ENCODE measurements at regions not wholly inside any gene's neighbourhood (a gene's known extent, or its start where the extent isn't known, plus 50 kb on each side); places are given as distances from the start of the nearest gene placed in this dataset.

DNA sequence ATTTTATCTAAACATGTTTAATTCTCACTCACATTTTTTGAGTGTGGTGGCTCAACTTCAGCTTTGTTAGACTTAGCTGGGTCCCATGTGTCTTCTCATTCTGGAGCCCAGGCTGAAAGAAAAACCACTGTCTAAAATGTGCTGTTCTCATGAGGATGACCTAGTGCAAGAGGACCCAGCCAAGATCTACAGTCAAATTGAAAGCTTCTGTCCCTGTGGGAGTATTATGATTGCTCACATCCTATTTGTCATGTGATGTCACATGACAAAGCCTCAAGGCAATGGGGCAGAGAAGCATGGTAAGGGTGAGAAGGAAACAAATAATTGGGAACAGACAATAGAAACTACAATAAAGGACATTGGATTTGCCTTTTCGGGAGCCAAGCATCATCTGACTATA lies 113.4 kb upstream of the ASTN2 start:
- no peak for ATAC-seq
- H3K27ac Mint-ChIP-seq: no peak overlapping the region

DNA sequence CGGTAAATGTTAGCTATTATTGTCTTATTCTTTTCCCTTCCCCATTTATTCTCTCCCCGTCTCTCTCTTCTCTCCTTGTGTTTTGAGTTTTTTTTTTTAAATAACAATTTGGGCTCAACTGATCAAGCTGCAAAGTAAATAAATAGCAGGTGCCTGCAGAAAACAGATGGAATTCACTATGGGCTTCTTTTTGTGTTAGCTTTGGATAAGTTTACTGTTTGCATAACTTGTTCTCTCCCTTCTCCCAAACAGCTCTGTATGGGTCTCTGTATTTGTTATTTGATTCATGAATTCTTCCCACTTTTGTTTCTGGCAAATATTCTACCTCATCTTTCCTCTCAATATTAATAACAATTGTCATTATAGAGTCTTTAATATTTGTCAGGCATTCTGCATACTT lies 111.8 kb upstream of the ASTN2 start:
- Mint-ChIP-seq H3K9me3 (no peaks in the 10 kb centered on the region), H3K27me3 (no peaks in the 10 kb centered on the region), H3K27ac (no peak overlapping the region), H3K4me1 (no peaks in the 10 kb centered on the region), H3K36me3 (no peaks in the 10 kb centered on the region), H3K4me3 (no peak overlapping the region)
- no peak for ATAC-seq

More for the DNA sequence above, 113.4 kb upstream of the ASTN2 start:
- H3K4me1 Mint-ChIP-seq: no peaks in the 10 kb centered on the region
- H3K4me3 Mint-ChIP-seq: no peak overlapping the region
- H3K36me3 Mint-ChIP-seq: no peaks in the 10 kb centered on the region
- no peaks in the 10 kb centered on the region for H3K27me3 Mint-ChIP-seq
- H3K9me3 Mint-ChIP-seq: no peaks in the 10 kb centered on the region

GRCh38 chr9:117523531-117524153 lies 108.8 kb upstream of the ASTN2 start:
- Mint-ChIP-seq H3K9me3 (peaks cover 6% of the 10 kb centered on the region), H3K27ac (no peak overlapping the region), H3K27me3 (no peaks in the 10 kb centered on the region), H3K4me3 (no peak overlapping the region), H3K36me3 (no peaks in the 10 kb centered on the region), H3K4me1 (no peaks in the 10 kb centered on the region)
- no peak for ATAC-seq

DNA sequence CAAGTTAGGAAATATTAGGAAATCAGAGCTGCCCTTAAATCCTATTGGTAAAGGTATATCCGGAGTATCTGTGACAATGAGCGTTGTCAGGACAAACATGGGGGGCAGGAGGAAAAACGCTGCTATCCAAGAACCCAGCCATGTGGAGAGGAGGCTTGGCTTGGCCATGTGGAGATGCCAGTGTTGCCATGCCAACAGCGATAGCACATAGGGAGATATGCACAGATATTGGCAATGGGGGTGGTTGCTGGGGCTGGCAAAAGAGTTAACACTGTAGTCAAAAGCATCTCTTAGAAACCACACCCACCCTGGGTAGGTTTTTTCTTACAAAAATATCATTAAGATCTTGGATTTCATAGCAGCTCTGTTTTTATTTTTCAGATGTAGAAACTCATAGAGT lies 106.4 kb upstream of the ASTN2 start:
- ATAC-seq: no peak
- Mint-ChIP-seq H3K27me3 (no peaks in the 10 kb centered on the region), H3K36me3 (no peaks in the 10 kb centered on the region), H3K4me3 (no peak overlapping the region), H3K4me1 (no peaks in the 10 kb centered on the region), H3K27ac (no peak overlapping the region), H3K9me3 (peaks cover 9% of the 10 kb centered on the region)

GRCh38 chr9:117516676-117517632 lies 102.1 kb upstream of the ASTN2 start:
- no peaks in the 10 kb centered on the region for H3K4me1 Mint-ChIP-seq
- no peak overlapping the region for H3K4me3 Mint-ChIP-seq
- no peak overlapping the region for H3K27ac Mint-ChIP-seq
- no peaks in the 10 kb centered on the region for H3K36me3 Mint-ChIP-seq
- no peaks in the 10 kb centered on the region for H3K27me3 Mint-ChIP-seq
- ATAC-seq: no peak
- peaks cover 12% of the 10 kb centered on the region for H3K9me3 Mint-ChIP-seq

- ATAC-seq: no peak
- Mint-ChIP-seq H3K9me3 (peaks cover 2% of the 10 kb centered on the region), H3K4me3 (no peak overlapping the region), H3K4me1 (no peaks in the 10 kb centered on the region), H3K27me3 (no peaks in the 10 kb centered on the region), H3K27ac (no peak overlapping the region), H3K36me3 (no peaks in the 10 kb centered on the region)
These were observed 97.1 kb upstream of the ASTN2 start for GRCh38 chr9:117511852-117512481.

GRCh38 chr9:117496307-117496706 lies 81.5 kb upstream of the ASTN2 start:
- Mint-ChIP-seq H3K27ac (no peak overlapping the region), H3K9me3 (peaks cover 8% of the 10 kb centered on the region), H3K36me3 (no peaks in the 10 kb centered on the region), H3K4me3 (no peak overlapping the region), H3K4me1 (no peaks in the 10 kb centered on the region), H3K27me3 (no peaks in the 10 kb centered on the region)
- ATAC-seq: no peak

DNA sequence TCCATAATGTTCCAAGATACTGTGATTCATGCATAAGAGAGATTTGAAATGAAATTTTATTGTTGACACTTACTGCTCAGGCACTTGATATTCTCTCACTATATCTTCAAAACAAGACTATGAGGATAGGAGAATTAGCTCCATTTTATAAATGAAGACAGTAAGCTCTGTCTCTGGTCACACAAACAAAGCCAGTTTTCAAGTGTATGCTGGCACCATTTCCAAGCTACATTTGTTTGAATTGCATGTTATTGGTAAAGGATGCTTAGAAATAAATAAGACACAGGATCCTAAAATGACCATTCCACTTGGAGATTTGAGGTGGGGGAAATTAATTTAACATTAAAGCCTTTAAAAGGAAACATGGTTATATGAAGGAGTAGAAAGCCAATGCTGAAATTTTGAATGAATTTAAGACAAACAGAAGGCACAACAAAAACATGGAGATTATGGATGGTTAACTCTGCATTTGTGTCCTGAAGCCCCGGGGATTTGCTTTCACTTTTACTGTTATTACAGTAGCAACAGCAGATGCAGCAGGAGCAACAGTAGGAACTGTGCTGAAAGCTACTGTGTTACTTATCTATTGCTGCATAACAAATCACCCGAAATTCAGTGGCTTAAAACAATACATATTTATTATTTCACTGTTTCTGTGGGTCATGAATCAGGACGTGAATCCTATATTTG lies 79.7 kb upstream of the ASTN2 start:
- Mint-ChIP-seq H3K4me1 (no peaks in the 10 kb centered on the region), H3K27ac (no peak overlapping the region), H3K36me3 (no peaks in the 10 kb centered on the region), H3K9me3 (peaks cover 8% of the 10 kb centered on the region), H3K27me3 (peaks cover 7% of the 10 kb centered on the region), H3K4me3 (no peak overlapping the region)
- no peak for ATAC-seq

GRCh38 chr9:117492476-117492875 lies 77.6 kb upstream of the ASTN2 start:
- no peak overlapping the region for H3K4me3 Mint-ChIP-seq
- no peaks in the 10 kb centered on the region for H3K36me3 Mint-ChIP-seq
- H3K9me3 Mint-ChIP-seq: peaks cover 8% of the 10 kb centered on the region
- H3K4me1 Mint-ChIP-seq: peaks cover 3% of the 10 kb centered on the region
- no peak for ATAC-seq
- H3K27me3 Mint-ChIP-seq: peaks cover 12% of the 10 kb centered on the region
- H3K27ac Mint-ChIP-seq: no peak overlapping the region

DNA sequence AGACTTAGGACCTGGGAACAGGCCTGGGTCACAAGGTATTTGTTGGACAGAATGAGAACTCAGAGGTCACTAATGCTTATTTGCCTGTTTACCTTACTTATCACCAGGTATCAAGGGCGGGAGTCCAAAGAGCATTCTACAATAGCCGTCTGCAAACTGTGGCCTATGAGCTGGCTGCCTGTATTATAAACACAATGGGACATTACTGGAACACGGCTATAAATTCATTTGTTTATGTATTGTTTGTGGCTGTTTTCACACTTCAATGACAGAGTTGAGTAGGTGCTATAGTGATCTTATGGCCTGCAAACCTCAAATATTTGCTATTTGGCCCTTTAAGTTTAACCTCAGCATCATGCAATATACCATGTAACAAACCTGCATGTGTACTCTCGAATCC lies 76.6 kb upstream of the ASTN2 start:
- Mint-ChIP-seq H3K27ac (no peak overlapping the region), H3K27me3 (peaks cover 12% of the 10 kb centered on the region)
- no peak for ATAC-seq

DNA sequence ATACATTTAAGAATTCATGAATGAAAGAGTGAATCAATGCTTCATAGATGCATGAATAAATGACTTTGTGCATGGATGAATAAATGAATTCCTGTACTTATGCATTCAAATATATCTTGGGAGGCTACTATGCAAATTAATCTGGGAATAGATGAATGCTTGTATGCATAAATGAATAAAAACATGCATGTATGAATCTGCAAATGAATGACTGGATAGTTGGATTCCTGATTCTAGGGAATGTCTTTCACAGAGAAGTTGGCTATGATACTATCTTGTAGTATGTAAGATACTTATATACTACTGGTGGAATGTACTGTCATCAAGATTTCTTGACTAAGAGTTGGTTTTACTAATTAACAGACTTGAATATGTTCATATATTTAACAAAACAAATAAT lies 75.3 kb upstream of the ASTN2 start:
- no peak for ATAC-seq
- Mint-ChIP-seq H3K27ac (no peak overlapping the region), H3K9me3 (no peaks in the 10 kb centered on the region), H3K4me1 (peaks cover 6% of the 10 kb centered on the region), H3K4me3 (no peak overlapping the region), H3K36me3 (no peaks in the 10 kb centered on the region), H3K27me3 (peaks cover 15% of the 10 kb centered on the region)

More for the DNA sequence above, 76.6 kb upstream of the ASTN2 start:
- Mint-ChIP-seq H3K4me1 (peaks cover 6% of the 10 kb centered on the region), H3K36me3 (no peaks in the 10 kb centered on the region), H3K4me3 (no peak overlapping the region), H3K9me3 (peaks cover 3% of the 10 kb centered on the region)

- H3K27ac Mint-ChIP-seq: no peak overlapping the region
- peaks cover 27% of the 10 kb centered on the region for H3K27me3 Mint-ChIP-seq
- peaks cover 6% of the 10 kb centered on the region for H3K4me1 Mint-ChIP-seq
- H3K9me3 Mint-ChIP-seq: no peaks in the 10 kb centered on the region
- no peak for ATAC-seq
- H3K4me3 Mint-ChIP-seq: no peak overlapping the region
- H3K36me3 Mint-ChIP-seq: no peaks in the 10 kb centered on the region
These were observed 73.8 kb upstream of the ASTN2 start for GRCh38 chr9:117488659-117489058.

GRCh38 chr9:117487555-117488175 lies 72.8 kb upstream of the ASTN2 start:
- ATAC-seq: peak; percentile 68
- H3K4me1 Mint-ChIP-seq: peaks cover 6% of the 10 kb centered on the region
- no peaks in the 10 kb centered on the region for H3K9me3 Mint-ChIP-seq
- no peak overlapping the region for H3K4me3 Mint-ChIP-seq
- no peak overlapping the region for H3K27ac Mint-ChIP-seq
- H3K36me3 Mint-ChIP-seq: no peaks in the 10 kb centered on the region
- peaks cover 27% of the 10 kb centered on the region for H3K27me3 Mint-ChIP-seq

- Mint-ChIP-seq H3K27me3 (peaks cover 27% of the 10 kb centered on the region), H3K4me1 (peaks cover 6% of the 10 kb centered on the region), H3K4me3 (no peak overlapping the region), H3K9me3 (no peaks in the 10 kb centered on the region), H3K36me3 (no peaks in the 10 kb centered on the region), H3K27ac (no peak overlapping the region)
- no peak for ATAC-seq
These were observed 71.6 kb upstream of the ASTN2 start for GRCh38 chr9:117486426-117486825.

GRCh38 chr9:117485176-117485575 lies 70.3 kb upstream of the ASTN2 start:
- H3K4me3 Mint-ChIP-seq: no peak overlapping the region
- H3K36me3 Mint-ChIP-seq: no peaks in the 10 kb centered on the region
- no peak for ATAC-seq
- H3K9me3 Mint-ChIP-seq: no peaks in the 10 kb centered on the region
- no peak overlapping the region for H3K27ac Mint-ChIP-seq
- peaks cover 26% of the 10 kb centered on the region for H3K27me3 Mint-ChIP-seq
- H3K4me1 Mint-ChIP-seq: peaks cover 6% of the 10 kb centered on the region

Measured in stimulated activated memory B cell treated with anti-CD40 and anti-IgM and Interleukin-4, amounts not matched to agents 10 μg/mL and 1 μg/mL and 100 μg/mL, for 72 hours (primary cell).